IMR-90 (cell line): ENCODE measurements at regions not wholly inside any gene's neighbourhood (a gene's known extent, or its start where the extent isn't known, plus 50 kb on each side); places are given as distances from the start of the nearest gene placed in this dataset.

Experiments
- CTCF ChIP-seq: conservative IDR thresholded peaks from 2 replicates; pipeline ENCODE4 v1.5.1; 2012; ENCODE audit warnings: mild to moderate bottlenecking, low read depth, low read length, improper control_type of control experiment
- POLR2A ChIP-seq: IDR thresholded peaks from 2 replicates; pipeline ENCODE4 v1.6.1; 2012; ENCODE audit warnings: mild to moderate bottlenecking, low read depth, low read length
- SMC3 ChIP-seq: fragments of 150-350 bp; IDR thresholded peaks from 2 replicates; pipeline ENCODE4 v1.6.1; 2016; ENCODE audit warnings: low read depth, mild to moderate bottlenecking, antibody characterized with exemption, low read length, moderate library complexity

- TF ChIP-seq CTCF: no peak
- TF ChIP-seq SMC3: no peak
- no peak for TF ChIP-seq POLR2A
Measured at GRCh38 chr5:4584982-4585381, 555.1 kb upstream of the ADAMTS16 start.
